ENCODE measurements at regions not wholly inside any gene's neighbourhood (a gene's known extent, or its start where the extent isn't known, plus 50 kb on each side); places are given as distances from the start of the nearest gene placed in this dataset.

DNA sequence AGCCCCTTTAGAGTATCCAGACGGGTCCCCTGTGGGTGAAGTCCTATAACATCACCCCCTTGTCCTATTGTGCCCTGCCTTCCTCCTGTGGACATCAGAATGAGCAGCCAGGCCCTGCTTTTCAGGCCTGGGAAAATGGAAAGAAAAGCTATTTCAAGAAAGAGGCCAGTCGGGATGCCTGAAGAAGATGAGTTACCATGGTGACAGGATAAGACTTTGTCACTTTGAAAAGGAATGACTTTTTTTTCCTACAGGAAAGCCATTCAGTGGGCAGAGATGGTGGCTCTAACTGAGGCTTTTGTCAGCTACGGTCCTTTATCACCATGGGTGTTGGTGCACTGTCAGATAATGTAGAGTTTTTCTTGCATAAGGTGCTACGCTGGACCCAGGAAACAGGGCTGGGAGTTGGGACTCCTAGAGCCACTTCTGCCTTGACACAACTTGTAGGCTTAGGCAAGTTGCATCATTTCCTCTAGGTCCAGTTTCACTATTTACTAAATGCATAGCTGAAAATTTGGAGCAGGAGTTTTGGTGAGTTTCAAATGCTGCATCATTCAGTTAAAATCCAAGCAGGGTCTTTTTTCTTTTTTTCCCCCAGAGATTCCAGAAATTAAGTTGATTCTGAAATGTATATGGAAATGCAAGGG is 179.0 kb upstream of the ADRA1D start:
- Histone ChIP-seq H3K36me3 (ENCODE audit: control insufficient read depth in 2 of 2, insufficient read depth in 2 of 2, low read length in 1 of 2) (no peaks in the 10 kb centered on the region), H3K4me3 (no peak overlapping the region), H3K9me3 (replicated peaks; ENCODE audit: control insufficient read depth, insufficient read depth, low read length) (no peaks in the 10 kb centered on the region), H3K79me2 (ENCODE audit: control insufficient read depth, insufficient read depth, low read length) (no peaks in the 10 kb centered on the region), H3K27ac (ENCODE audit: control insufficient read depth, insufficient read depth) (no peak overlapping the region), H4K20me1 (ENCODE audit: control insufficient read depth, insufficient read depth) (no peaks in the 10 kb centered on the region), H2AFZ (ENCODE audit: control insufficient read depth, low read depth, low read length) (no peak overlapping the region), H3K4me2 (ENCODE audit: control insufficient read depth, insufficient read depth) (no peak overlapping the region), H3K4me1 (ENCODE audit: control insufficient read depth, insufficient read depth, low read length) (no peaks in the 10 kb centered on the region), H3K9ac (ENCODE audit: control insufficient read depth, insufficient read depth, low read length) (no peak overlapping the region), H3K27me3 (replicated peaks in 1 of 2; ENCODE audit: control insufficient read depth in 2 of 2, insufficient read depth in 2 of 2, low read length in 1 of 2) (no peaks in the 10 kb centered on the region)
- intact Hi-C loops (cut with micrococcal nuclease; ENCODE audit: unreplicated experiment) (no loop called here), in situ Hi-C loops (cut with MboI) (no loop called here)
- BruUV-seq (replicated peaks), result no TSS peak
- DNase-seq (ENCODE audit: low read depth, low spot score) (no peak), ATAC-seq (no peak), FAIRE-seq (no peak)
- ChIA-PET RAD21 (ENCODE audit: unreplicated experiment) (no interaction called here), POLR2A (no interaction called here), SMC1A (ENCODE audit: uncharacterized antibody, unreplicated experiment) (no interaction called here), CTCF (no interaction called here)
- WGBS (ENCODE audit: insufficient coverage, insufficient replicate concordance, low lambda C conversion rate, missing lambda C conversion rate), result 28% methylated on average over 4 of the region's 4 CpGs
- TF ChIP-seq, protein P1, sequence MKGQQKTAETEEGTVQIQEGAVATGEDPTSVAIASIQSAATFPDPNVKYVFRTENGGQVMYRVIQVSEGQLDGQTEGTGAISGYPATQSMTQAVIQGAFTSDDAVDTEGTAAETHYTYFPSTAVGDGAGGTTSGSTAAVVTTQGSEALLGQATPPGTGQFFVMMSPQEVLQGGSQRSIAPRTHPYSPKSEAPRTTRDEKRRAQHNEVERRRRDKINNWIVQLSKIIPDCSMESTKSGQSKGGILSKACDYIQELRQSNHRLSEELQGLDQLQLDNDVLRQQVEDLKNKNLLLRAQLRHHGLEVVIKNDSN (IDR thresholded peaks at IDR 0.05; ENCODE audit: borderline replicate concordance, extremely low read length, insufficient read depth, low read depth, low read length), result no peak
- TF ChIP-seq IKZF2 (IDR thresholded peaks at IDR 0.05) (no peak), POLR2AphosphoS2 (IDR thresholded peaks at IDR 0.05; ENCODE audit: low read depth, low read length) (no peak), DPF2 (IDR thresholded peaks at IDR 0.05) (no peak), RAD51 (IDR thresholded peaks at IDR 0.05) (no peak), FOXM1 (IDR thresholded peaks at IDR 0.05; ENCODE audit: low read depth, low read length) (no peak), POU2F2 (IDR thresholded peaks at IDR 0.05; ENCODE audit: borderline replicate concordance, low read depth, low read length) (no peak), RFX5 (IDR thresholded peaks at IDR 0.05; ENCODE audit: low read depth, low read length) (no peak), BCL3 (IDR thresholded peaks at IDR 0.05; ENCODE audit: borderline replicate concordance, insufficient read depth, low read depth, low read length, poor library complexity, severe bottlenecking) (no peak), CTCF (IDR thresholded peaks at IDR 0.05 in 2 of 3, conservative IDR thresholded peaks at IDR 0.05 in 1 of 3; ENCODE audit: control insufficient read depth in 2 of 3, extremely low read depth in 1 of 3, insufficient read depth in 1 of 3, low read depth in 3 of 3, low read length in 3 of 3) (no peak), BACH1 (IDR thresholded peaks at IDR 0.05; ENCODE audit: borderline replicate concordance) (no peak)
- TF ChIP-seq, protein P2, sequence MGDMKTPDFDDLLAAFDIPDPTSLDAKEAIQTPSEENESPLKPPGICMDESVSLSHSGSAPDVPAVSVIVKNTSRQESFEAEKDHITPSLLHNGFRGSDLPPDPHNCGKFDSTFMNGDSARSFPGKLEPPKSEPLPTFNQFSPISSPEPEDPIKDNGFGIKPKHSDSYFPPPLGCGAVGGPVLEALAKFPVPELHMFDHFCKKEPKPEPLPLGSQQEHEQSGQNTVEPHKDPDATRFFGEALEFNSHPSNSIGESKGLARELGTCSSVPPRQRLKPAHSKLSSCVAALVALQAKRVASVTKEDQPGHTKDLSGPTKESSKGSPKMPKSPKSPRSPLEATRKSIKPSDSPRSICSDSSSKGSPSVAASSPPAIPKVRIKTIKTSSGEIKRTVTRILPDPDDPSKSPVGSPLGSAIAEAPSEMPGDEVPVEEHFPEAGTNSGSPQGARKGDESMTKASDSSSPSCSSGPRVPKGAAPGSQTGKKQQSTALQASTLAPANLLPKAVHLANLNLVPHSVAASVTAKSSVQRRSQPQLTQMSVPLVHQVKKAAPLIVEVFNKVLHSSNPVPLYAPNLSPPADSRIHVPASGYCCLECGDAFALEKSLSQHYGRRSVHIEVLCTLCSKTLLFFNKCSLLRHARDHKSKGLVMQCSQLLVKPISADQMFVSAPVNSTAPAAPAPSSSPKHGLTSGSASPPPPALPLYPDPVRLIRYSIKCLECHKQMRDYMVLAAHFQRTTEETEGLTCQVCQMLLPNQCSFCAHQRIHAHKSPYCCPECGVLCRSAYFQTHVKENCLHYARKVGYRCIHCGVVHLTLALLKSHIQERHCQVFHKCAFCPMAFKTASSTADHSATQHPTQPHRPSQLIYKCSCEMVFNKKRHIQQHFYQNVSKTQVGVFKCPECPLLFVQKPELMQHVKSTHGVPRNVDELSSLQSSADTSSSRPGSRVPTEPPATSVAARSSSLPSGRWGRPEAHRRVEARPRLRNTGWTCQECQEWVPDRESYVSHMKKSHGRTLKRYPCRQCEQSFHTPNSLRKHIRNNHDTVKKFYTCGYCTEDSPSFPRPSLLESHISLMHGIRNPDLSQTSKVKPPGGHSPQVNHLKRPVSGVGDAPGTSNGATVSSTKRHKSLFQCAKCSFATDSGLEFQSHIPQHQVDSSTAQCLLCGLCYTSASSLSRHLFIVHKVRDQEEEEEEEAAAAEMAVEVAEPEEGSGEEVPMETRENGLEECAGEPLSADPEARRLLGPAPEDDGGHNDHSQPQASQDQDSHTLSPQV (IDR thresholded peaks at IDR 0.05), result no peak
- TF ChIP-seq, protein P3, sequence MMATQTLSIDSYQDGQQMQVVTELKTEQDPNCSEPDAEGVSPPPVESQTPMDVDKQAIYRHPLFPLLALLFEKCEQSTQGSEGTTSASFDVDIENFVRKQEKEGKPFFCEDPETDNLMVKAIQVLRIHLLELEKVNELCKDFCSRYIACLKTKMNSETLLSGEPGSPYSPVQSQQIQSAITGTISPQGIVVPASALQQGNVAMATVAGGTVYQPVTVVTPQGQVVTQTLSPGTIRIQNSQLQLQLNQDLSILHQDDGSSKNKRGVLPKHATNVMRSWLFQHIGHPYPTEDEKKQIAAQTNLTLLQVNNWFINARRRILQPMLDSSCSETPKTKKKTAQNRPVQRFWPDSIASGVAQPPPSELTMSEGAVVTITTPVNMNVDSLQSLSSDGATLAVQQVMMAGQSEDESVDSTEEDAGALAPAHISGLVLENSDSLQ (IDR thresholded peaks at IDR 0.05), result no peak

Measured in GM12878 (cell line).